GM12872 (cell line): ENCODE measurements at regions not wholly inside any gene's neighbourhood (a gene's known extent, or its start where the extent isn't known, plus 50 kb on each side); places are given as distances from the start of the nearest gene placed in this dataset.

Experiments used
- CTCF ChIP-seq: IDR thresholded peaks from 3 replicates; pipeline ENCODE4 v1.5.1; 2011; ENCODE audit warnings: low read depth, mild to moderate bottlenecking, low read length, moderate library complexity; ENCODE audit not compliant: insufficient read depth

- TF ChIP-seq CTCF = no peak
These were observed 571.2 kb upstream of the WWC1 start for GRCh38 chr5:167720259-167720658.

- no peak for TF ChIP-seq CTCF
These were observed 570.7 kb upstream of the WWC1 start for GRCh38 chr5:167720676-167721260.

GRCh38 chr5:167721926-167722440, 569.5 kb upstream of the WWC1 start:
- no peak for TF ChIP-seq CTCF

GRCh38 chr5:167723254-167723871, 568.1 kb upstream of the WWC1 start:
- TF ChIP-seq CTCF = peak; percentile 94

- TF ChIP-seq CTCF = no peak
These were observed 566.2 kb upstream of the WWC1 start for GRCh38 chr5:167725264-167725663.

GRCh38 chr5:167725741-167726140, 565.7 kb upstream of the WWC1 start:
- no peak for TF ChIP-seq CTCF

- no peak for TF ChIP-seq CTCF
These were observed 564.8 kb upstream of the WWC1 start for GRCh38 chr5:167726642-167727041.
